GM12875 (cell line): ENCODE measurements at regions not wholly inside any gene's neighbourhood (a gene's known extent, or its start where the extent isn't known, plus 50 kb on each side); places are given as distances from the start of the nearest gene placed in this dataset.

Experiments used
- H3K4me3 ChIP-seq: one replicate; pipeline ENCODE4 v1.5.1; 2011; ENCODE audit warnings: low read depth, low read length, control low read depth
- CTCF ChIP-seq: IDR thresholded peaks from 2 replicates; pipeline ENCODE4 v1.5.1; 2011; ENCODE audit warnings: low read depth, mild to moderate bottlenecking, control low read depth, inconsistent platforms, low read length, moderate library complexity, borderline replicate concordance; ENCODE audit not compliant: insufficient read depth

- TF ChIP-seq CTCF, result no peak
- no peak overlapping the region for H3K4me3 ChIP-seq
These were observed 573.4 kb upstream of the IGFBP3 start for GRCh38 chr7:46494441-46494840.

DNA sequence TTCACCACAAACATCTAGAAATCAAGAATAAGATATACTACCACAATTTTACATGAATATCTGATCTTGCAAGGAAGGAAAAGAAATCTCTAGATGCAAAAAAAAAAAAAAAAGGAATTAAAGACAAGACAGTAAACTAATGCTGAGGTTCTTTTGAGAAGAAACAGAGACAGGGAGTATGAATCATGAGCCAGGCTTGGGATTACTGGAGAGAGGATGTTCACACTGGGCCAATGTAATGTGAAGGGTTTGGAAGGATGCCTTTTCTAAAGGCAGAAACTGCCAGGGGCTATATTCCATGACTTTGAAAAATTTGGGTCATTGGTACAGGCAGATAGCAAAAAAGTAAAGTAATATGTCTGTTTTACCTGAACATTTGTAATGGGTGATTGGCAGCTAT is 573.0 kb upstream of the IGFBP3 start:
- no peak for TF ChIP-seq CTCF
- no peak overlapping the region for H3K4me3 ChIP-seq

GRCh38 chr7:46493196-46493595 is 572.1 kb upstream of the IGFBP3 start:
- no peak for TF ChIP-seq CTCF
- no peak overlapping the region for H3K4me3 ChIP-seq

DNA sequence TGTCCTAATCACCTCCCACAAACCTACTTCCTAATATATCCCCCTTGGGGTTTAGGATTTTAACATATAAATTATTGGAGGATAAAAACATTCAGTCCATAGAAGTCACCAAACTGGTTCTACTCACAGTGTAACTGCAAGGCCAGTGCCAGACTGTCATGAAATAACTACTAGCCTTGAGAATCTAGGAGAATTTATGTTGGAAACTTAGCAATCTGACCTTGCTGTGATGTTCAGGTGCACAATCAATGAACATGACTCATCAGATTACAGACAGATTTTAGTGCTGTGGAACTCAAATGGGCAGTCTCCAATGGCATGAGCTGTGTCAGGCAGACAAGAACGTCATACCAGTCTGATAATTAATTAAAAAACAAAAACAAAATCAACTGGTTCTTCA is 571.4 kb upstream of the IGFBP3 start:
- H3K4me3 ChIP-seq, result no peak overlapping the region
- TF ChIP-seq CTCF, result no peak

GRCh38 chr7:46490406-46490805 is 569.3 kb upstream of the IGFBP3 start:
- TF ChIP-seq CTCF, result no peak
- no peak overlapping the region for H3K4me3 ChIP-seq

DNA sequence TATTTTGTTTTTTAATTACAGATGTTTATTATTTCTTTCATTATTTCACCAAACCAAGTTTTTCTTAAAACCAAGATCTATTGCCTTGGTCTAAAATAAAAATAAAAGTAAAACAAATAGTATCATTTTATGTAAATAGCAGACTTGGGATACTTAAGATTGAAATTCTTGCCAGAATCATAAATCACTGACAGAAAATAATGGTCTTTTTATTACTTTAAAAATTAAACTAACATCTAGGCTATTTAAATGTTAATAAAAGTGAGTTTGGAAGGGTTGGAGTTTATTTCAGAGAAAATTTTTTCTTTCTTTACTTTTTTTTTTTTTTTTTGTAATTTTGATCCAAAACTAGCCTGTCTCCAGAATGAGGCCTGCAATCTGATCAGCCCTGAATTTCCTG is 568.0 kb upstream of the IGFBP3 start:
- H3K4me3 ChIP-seq, result no peak overlapping the region
- TF ChIP-seq CTCF, result no peak

- no peak overlapping the region for H3K4me3 ChIP-seq
- no peak for TF ChIP-seq CTCF
These were observed 567.5 kb upstream of the IGFBP3 start for GRCh38 chr7:46488607-46489006.
